CD14-positive monocyte (primary cell): ENCODE measurements at regions not wholly inside any gene's neighbourhood (a gene's known extent, or its start where the extent isn't known, plus 50 kb on each side); places are given as distances from the start of the nearest gene placed in this dataset.

Experiments
- DNase-seq, 3 donors: peaks; one replicate each; pipeline ENCODE4 v3.0.0-alpha.2; 2011 to 2022
- H2AFZ ChIP-seq: 2 replicates; pipeline ENCODE4 v1.6.0; 2012; ENCODE audit warnings: mild to moderate bottlenecking, low read depth, low read length, inconsistent platforms; ENCODE audit not compliant: insufficient read depth, poor library complexity, severe bottlenecking
- H3K27ac ChIP-seq, 2 donors: 1 replicate in 1 of 2; 2 replicates in 1 of 2; pipeline ENCODE4 v1.5.1; 2012 to 2013; ENCODE audit warnings: low read length in 2 of 2, control low read depth in 1 of 2, inconsistent platforms in 1 of 2, low read depth in 1 of 2, mild to moderate bottlenecking in 1 of 2
- H3K27me3 ChIP-seq, 2 donors: one replicate each; pipeline versions ENCODE4 v1.6.0 to v1.6.1; 2011 to 2013; ENCODE audit warnings: low read length in 2 of 2; ENCODE audit not compliant: control insufficient read depth in 2 of 2, insufficient read depth in 2 of 2
- H3K36me3 ChIP-seq, 2 donors: replicated peaks in 1 of 2; 1 replicate in 1 of 2; 2 replicates in 1 of 2; pipeline versions ENCODE4 v1.5.1 to v1.6.1; 2012 to 2013; ENCODE audit warnings: low read length in 2 of 2, control low read depth in 1 of 2, inconsistent platforms in 1 of 2, mild to moderate bottlenecking in 1 of 2; ENCODE audit not compliant: insufficient read depth in 2 of 2, control insufficient read depth in 1 of 2
- H3K4me1 ChIP-seq, 2 donors: 1 replicate in 1 of 2; 2 replicates in 1 of 2; pipeline versions ENCODE4 v1.5.1 to v1.6.1; 2012 to 2013; ENCODE audit warnings: low read length in 2 of 2, control low read depth in 1 of 2, inconsistent platforms in 1 of 2, mild to moderate bottlenecking in 1 of 2, moderate library complexity in 1 of 2; ENCODE audit not compliant: insufficient read depth in 2 of 2, control insufficient read depth in 1 of 2
- H3K4me2 ChIP-seq: replicated peaks from 2 replicates; pipeline ENCODE3; 2012; ENCODE audit warnings: low read length, moderate library complexity, mild to moderate bottlenecking; ENCODE audit not compliant: poor library complexity, severe bottlenecking; ENCODE audit errors: extremely low read depth
- H3K4me3 ChIP-seq, 3 experiments: fragments of 200-600 bp in 1 of 3; sonication (generic) in 1 of 3; replicated peaks in 1 of 3; 1 replicate in 2 of 3; 2 replicates in 1 of 3; pipeline ENCODE4 v1.5.1; 2011 to 2013; ENCODE audit warnings: low read length in 3 of 3, mild to moderate bottlenecking in 3 of 3, control low read depth in 2 of 3, low read depth in 2 of 3, inconsistent platforms in 1 of 3, moderate library complexity in 1 of 3
- H3K79me2 ChIP-seq: 2 replicates; pipeline ENCODE4 v1.6.0; 2012; ENCODE audit warnings: mild to moderate bottlenecking, control low read depth, inconsistent platforms, low read length, moderate library complexity; ENCODE audit not compliant: insufficient read depth
- H3K9ac ChIP-seq: 2 replicates; pipeline ENCODE4 v1.6.0; 2017; ENCODE audit warnings: low read length, mild to moderate bottlenecking; ENCODE audit not compliant: insufficient read depth, poor library complexity, severe bottlenecking
- H3K9me3 ChIP-seq, 2 donors: replicated peaks in 1 of 2; 1 replicate in 1 of 2; 2 replicates in 1 of 2; pipeline versions ENCODE4 v1.5.1 to v1.6.1; 2012 to 2013; ENCODE audit warnings: low read length in 2 of 2, control low read depth in 1 of 2; ENCODE audit not compliant: control insufficient read depth in 1 of 2, insufficient read depth in 1 of 2
- H4K20me1 ChIP-seq: 2 replicates; pipeline ENCODE4 v1.6.0; 2012; ENCODE audit warnings: mild to moderate bottlenecking, low read length, control low read depth, moderate library complexity; ENCODE audit not compliant: insufficient read depth
- H3K27ac Mint-ChIP-seq, 7 donors: one replicate each; pipeline ENCODE4 v1.8.0; 2020; ENCODE audit warnings: mild to moderate bottlenecking in 7 of 7, mixed read lengths in 7 of 7, moderate library complexity in 6 of 7, inconsistent platforms in 2 of 7
- H3K27me3 Mint-ChIP-seq, 3 donors: one replicate each; pipeline ENCODE4 v1.8.0; 2021 to 2022; ENCODE audit warnings: low read depth in 3 of 3, mild to moderate bottlenecking in 3 of 3, mixed read lengths in 3 of 3, moderate library complexity in 3 of 3, inconsistent platforms in 1 of 3
- H3K36me3 Mint-ChIP-seq, 2 donors: one replicate each; pipeline ENCODE4 v1.8.0; 2020; ENCODE audit warnings: mixed read lengths in 2 of 2, inconsistent platforms in 1 of 2, mild to moderate bottlenecking in 1 of 2
- H3K4me1 Mint-ChIP-seq: one replicate; pipeline ENCODE4 v1.8.0; 2020; ENCODE audit warnings: mild to moderate bottlenecking, mixed read lengths
- H3K4me3 Mint-ChIP-seq, 2 donors: one replicate each; pipeline ENCODE4 v1.8.0; 2020; ENCODE audit warnings: mild to moderate bottlenecking in 2 of 2, mixed read lengths in 2 of 2, moderate library complexity in 1 of 2
- H3K9me3 Mint-ChIP-seq, 7 donors: one replicate each; pipeline ENCODE4 v1.8.0; 2020 to 2022; ENCODE audit warnings: mixed read lengths in 7 of 7, mild to moderate bottlenecking in 6 of 7, moderate library complexity in 6 of 7, inconsistent platforms in 2 of 7
- CTCF ChIP-seq: fragments of 200-600 bp; IDR thresholded peaks from one replicate; pipeline ENCODE4 v1.8.0; 2022; ENCODE audit warnings: antibody characterized with exemption, mild to moderate bottlenecking
- WGBS: methylation state at CpG from one replicate; pipeline ENCODE4 v1.1.5; 2013; ENCODE audit warnings: missing lambda C conversion rate; ENCODE audit not compliant: insufficient coverage; 5-methylcytosine and 5-hydroxymethylcytosine counted together
- intact Hi-C, 2 donors: fragments of 100-400 bp; cut with micrococcal nuclease; formaldehyde crosslinking; loops; one replicate each; pipeline versions ENCODE4 v1.15.0 to v1.15.1; 2023

DNA sequence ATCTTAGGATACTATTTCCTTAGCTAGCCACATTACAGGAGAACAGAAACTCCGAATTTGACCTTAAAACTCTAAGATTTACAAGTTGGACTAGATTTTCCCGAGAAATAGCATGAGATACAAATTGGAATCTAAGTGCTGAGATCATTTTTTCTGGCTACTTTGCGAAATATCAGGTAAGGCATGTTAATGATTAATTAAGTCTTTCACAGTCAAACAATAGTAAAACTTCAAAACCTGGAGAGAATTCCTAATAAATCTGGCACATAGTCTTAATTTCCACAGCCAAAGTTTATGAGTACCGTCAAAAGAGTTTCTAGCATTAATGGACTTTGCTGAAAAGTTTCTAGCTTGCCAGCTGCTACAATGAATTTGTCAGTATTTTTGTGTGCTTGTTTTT is 379.5 kb upstream of the TOM1L1 start:
- peaks cover 0 to 2% (median 0%) of the 10 kb centered on the region in 3 donors for H3K27me3 Mint-ChIP-seq
- Histone ChIP-seq H3K27me3 (no peaks in the 10 kb centered on the region), H4K20me1 (no peaks in the 10 kb centered on the region), H2AFZ (no peak overlapping the region), H3K4me2 (no peak overlapping the region), H3K79me2 (no peaks in the 10 kb centered on the region), H3K27ac (no peak overlapping the region), H3K9ac (no peak overlapping the region), H3K4me1 (no peaks in the 10 kb centered on the region), H3K36me3 (no peaks in the 10 kb centered on the region), H3K4me3 (no peak overlapping the region), H3K9me3 (peaks cover 0 to 12% of the 10 kb centered on the region in 2 donors)
- TF ChIP-seq CTCF: no peak
- no peaks in the 10 kb centered on the region for H3K36me3 Mint-ChIP-seq
- H3K4me3 Mint-ChIP-seq: no peak overlapping the region
- no peak overlapping the region for H3K27ac Mint-ChIP-seq
- peaks cover 0 to 8% (median 3%) of the 10 kb centered on the region in 7 donors for H3K9me3 Mint-ChIP-seq
- no peak for DNase-seq
- 100% methylated on average over 1 of the region's 4 CpGs for WGBS
- H3K4me1 Mint-ChIP-seq: no peaks in the 10 kb centered on the region
- intact Hi-C loops: no loop called here

DNA sequence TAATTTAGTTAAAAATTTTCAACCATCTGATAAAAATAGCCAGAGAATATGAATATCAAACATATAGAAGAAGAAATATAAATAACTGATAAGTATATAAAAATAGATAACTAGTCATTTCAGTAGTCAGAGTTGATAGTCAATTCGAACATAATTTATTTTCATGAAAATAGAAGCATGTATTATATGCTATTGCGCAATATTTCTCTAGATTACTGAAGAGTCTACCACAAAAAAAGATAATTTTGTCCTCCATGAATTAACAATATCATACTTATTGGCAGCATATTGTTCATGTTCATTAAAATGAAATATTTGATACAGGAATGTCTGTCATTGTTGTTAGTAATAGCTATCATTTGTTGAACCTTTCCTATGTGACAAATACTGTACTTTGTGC is 376.2 kb upstream of the TOM1L1 start:
- no peak overlapping the region for H3K4me2 ChIP-seq
- no peak for DNase-seq
- no peak for TF ChIP-seq CTCF
- H4K20me1 ChIP-seq: no peaks in the 10 kb centered on the region
- Mint-ChIP-seq H3K36me3 (no peaks in the 10 kb centered on the region), H3K27me3 (peaks cover 0 to 2% (median 2%) of the 10 kb centered on the region in 3 donors), H3K27ac (no peak overlapping the region), H3K9me3 (peaks cover 0 to 3% (median 0%) of the 10 kb centered on the region in 7 donors), H3K4me3 (no peak overlapping the region), H3K4me1 (no peaks in the 10 kb centered on the region)
- intact Hi-C loops: no loop called here
- no peaks in the 10 kb centered on the region for H3K9me3 ChIP-seq
- H3K4me3 ChIP-seq: no peak overlapping the region
- H3K4me1 ChIP-seq: no peaks in the 10 kb centered on the region
- no peaks in the 10 kb centered on the region for H3K36me3 ChIP-seq
- no CpG with 5 or more reads among the region's 2 CpGs for WGBS
- no peak overlapping the region for H2AFZ ChIP-seq
- no peaks in the 10 kb centered on the region for H3K27me3 ChIP-seq
- H3K9ac ChIP-seq: no peak overlapping the region
- H3K27ac ChIP-seq: no peak overlapping the region
- H3K79me2 ChIP-seq: no peaks in the 10 kb centered on the region
